GM19372 (cell line): ENCODE measurements at regions not wholly inside any gene's neighbourhood (a gene's known extent, or its start where the extent isn't known, plus 50 kb on each side); places are given as distances from the start of the nearest gene placed in this dataset.

Experiments
- ATAC-seq: cut with Tn5 transposase; IDR thresholded peaks from one replicate; pipeline ENCODE4 v1.9.1; 2021; ENCODE audit warnings: mild to moderate bottlenecking, low read depth, moderate library complexity; ENCODE audit not compliant: unreplicated experiment

DNA sequence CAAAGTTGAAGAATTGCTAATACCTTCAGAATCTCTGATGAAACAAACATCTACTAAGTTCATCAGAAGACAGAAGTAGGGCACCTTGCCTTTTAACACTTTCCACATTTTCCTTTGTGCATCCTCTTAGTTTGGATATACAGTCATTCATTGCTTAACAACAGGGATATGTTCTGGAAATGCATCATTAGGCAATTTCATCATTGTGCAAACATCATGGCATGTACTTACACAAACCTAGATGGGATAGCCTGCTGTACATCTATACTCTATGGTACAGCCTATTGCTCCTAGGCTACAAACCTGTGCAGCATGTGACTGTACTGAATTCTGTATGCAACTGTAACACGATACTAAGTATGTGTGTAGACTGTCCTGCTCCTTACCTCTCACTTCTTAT lies 169.8 kb downstream of the SUCLA2 start:
- no peak for ATAC-seq

DNA sequence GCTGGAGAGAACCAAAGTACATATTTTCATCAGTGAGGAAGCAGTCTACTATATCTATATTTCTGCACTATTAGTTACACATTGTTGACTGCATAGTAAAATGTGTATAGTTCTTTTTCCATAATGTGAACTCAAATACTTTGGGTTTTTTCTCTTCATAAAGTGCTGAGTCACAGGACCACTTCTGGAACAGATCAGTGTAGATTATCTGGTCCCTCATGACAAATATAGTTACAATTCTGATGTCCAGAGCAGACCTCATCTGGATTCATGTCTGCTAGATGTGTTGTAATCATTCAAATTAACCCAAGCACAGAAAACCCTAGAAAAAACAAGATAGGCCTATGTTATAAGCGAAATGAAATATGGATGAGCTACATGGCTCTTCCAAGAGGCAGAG lies 171.4 kb downstream of the SUCLA2 start:
- ATAC-seq: no peak

DNA sequence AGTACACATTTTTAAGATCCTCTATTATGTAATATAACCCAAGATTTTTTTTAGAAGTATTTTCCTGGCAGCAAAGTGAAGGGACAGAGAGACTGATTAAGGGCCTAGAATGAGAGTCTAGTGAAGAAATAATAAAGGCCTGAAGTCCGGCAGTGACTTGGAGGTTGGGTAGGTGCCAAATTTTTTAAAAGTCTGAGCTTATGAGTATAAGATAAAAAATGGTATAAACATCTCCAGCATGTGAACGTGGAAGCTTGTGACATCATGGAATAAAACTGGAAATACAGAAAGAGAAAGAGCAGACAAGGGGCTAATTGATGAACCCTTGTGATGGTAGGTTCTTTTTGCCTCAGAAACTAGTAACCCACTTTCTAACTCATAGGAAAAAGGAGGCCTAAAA lies 174.6 kb downstream of the SUCLA2 start:
- ATAC-seq: no peak

DNA sequence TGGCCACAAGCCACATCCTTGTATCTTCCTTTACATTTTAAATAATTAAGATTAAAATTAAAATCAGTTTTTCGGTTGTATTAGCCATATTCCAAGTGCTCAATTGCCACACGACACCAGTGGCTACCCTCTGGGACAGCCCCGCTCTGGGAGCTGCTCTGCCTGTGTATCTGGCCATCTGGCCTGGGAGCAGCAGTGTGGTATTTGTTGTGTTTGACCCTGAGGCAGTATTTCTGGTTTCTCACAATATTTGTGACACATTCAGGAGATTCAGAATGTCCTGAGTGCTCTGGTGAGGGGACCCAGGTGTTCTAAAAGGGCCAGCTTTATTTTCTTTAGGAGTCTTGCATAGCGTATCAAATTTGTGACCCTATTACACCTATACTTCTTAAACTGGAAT lies 179.0 kb downstream of the SUCLA2 start:
- ATAC-seq: no peak

DNA sequence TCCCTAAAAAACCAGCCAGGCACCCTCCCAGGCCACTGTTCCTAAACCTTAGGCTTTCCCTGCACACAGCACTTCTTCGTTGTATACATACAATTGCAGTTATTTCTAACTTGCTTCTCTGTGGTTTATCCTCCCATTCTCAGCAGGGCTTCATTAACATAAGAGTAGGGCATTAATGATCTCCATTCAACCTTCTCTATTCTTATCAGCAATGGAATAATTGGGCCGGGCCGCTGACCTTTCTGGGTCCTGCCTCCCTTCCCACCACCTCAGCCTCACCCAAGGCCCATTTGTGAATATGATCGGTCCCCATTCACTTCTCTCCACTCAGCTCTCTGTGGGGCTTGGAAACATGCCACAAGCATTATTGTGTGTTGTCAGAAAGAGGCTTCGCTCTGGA lies 184.2 kb downstream of the SUCLA2 start:
- no peak for ATAC-seq

DNA sequence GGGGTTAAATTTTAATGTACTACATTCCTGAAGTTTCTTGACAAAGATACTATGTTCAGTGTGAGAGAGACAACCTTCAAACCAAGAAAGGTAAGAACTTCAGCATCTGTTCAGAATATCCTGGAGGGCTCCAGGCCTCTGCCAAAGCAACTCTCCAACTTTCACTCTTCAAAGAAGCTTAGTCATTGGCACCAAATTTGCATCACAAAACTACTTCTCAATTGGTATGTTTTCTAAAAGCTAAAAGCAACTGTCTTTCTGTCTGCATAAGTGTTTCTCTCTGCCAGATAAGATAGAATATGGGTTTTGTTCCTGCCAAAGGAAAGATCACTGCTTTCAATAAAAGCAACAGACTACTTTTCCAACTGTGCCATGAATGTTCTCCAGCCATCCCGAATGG lies 187.4 kb downstream of the SUCLA2 start:
- ATAC-seq: no peak

DNA sequence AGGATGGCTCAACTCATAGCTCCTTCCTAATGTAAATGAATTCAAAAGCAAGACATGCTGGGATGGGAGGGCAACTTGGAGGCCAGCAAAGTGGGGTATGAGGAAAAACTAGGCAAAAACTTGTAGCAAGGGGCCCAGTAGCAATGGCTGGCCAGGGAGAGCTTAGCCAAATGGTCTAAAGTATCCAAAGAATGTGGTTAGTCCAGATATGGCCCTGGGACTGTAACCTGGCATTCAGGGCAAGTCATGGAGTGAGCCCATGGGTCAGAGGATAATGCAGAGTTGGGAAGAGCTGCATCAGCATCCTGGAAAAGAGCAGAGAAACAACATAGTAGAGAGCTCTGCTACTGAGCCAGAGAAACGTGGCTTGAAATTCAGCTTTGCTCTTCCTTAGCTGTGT lies 191.7 kb downstream of the SUCLA2 start:
- ATAC-seq: no peak

DNA sequence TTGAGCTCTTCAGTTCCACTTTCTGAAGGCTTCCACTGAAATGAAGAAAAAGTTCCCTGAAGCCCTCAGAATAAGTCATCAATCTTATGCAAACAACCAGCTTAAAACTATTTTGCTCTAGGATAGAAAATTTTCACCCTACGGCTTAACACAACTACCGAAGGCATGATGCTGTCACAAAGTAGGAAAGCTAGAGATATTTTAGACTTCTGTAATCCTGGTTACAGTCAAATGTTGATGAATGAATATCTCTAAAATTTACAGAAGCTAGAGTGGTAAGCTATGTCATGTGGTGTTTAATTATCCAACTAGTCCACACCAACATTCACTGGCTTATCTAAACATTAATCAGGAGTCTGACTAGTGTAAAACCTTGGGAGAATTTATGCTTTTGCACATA lies 197.9 kb downstream of the SUCLA2 start:
- no peak for ATAC-seq

DNA sequence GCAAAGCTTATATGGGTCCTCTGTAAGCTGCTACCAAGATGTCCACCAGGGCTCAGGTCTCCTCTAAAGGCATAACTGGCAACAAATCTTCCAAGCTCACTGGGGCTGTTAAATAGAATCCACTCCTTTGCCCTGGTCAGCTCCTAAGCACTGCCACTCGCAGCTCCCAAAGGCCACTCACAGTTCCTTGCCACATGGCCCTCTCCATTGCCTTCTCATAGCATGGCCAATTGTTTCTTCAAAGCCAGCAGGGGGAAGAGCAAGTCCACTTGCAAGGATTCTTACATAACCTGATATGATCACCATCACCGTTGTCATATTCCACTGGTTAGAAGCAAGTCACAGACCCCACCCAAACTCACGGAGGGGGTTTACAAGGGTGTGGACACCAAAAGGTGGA lies 199.5 kb downstream of the SUCLA2 start:
- ATAC-seq: no peak

DNA sequence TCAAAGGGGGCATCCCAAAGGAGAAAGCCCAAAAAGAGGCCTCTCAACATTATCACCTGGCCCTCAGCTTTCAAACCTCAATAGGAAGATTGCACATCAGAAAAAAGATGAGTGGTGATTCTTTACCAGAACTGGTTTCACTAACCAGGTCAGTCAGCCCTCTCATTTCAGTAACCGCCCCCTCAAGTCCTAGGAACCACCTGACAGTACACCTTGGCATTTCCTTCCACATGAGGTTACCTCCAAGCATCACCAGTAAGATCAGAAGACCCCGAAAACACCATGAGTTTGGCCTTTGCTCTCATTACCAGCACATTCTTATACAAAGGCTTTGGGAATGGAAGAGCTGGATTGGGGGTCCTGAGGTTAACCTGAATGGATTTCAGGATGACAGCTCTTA lies 200.5 kb downstream of the SUCLA2 start:
- ATAC-seq: no peak

DNA sequence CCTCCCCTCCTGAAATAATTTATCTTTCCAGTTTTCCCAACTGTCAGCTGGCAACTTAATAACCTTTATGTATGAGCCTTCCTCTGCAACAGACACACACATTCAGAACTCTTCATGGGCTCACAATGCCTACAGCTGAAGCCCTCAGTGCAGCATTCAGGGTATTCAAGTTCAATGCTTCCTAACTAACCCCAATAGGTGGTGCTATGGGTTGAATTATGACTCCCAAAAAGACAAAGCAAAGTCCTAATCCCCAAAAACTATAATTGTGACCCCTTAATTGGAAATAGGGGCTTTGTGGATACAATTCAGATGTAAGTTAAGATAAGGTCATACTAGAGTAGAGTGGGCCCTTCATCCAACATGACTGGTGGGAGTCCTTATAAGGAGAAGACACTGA lies 202.2 kb downstream of the SUCLA2 start:
- no peak for ATAC-seq

DNA sequence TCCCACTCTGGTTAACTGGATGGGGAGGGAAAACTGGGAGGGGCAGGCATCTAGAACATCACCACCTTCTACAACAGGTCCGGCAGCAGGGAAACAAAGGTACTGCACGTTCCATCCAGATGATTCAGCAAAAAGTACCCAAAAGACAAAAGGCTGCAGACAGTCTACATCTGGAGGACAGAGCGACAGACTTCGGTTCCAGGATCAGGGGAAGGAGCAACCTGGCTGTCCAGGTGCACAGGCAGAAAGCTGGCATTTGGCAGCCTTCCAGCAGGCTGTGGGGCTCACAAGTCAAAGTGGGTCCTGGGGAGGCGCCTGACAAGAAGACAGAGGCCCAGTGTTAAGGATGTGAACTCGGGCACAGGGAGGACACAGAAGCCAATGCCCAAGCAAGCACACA lies 202.9 kb downstream of the SUCLA2 start:
- no peak for ATAC-seq

DNA sequence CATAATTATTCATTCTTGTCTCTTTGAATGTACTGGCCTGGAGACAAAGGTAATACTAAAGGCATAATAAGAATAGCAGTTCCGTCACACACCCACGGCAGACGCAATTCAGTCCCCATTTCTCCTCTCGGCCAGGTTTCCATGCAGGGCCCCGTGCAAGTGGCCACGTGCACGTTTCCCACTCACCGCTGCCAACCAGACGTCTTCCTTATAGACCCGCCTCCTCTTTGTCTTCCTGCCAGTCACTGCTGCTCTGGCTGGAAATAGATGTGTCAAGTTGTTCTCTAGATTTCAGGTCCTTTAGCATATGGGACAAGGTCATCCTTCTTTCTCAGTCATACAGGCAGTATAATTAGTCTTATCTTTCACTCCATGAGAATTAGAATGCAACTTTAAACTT lies 204.3 kb downstream of the SUCLA2 start:
- ATAC-seq: no peak

DNA sequence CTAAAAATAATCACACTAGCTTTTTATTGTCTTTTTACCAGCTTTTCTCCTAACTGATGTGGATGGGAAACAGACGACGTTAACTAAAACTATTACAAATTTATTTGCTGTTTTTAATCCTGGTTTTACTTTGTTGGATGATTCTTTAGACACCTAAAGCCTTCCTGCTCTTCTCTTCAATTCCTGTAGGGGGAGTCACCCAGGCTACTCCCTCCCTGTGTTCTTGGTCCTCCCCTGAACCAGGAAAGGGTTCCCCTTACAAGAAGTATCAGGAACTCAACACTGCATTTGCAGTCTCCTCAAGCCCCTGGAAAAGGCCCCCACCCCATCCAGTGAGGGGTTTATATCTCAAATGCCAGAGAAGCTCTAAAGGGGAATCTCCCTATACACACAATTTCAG lies 206.1 kb downstream of the SUCLA2 start:
- no peak for ATAC-seq

DNA sequence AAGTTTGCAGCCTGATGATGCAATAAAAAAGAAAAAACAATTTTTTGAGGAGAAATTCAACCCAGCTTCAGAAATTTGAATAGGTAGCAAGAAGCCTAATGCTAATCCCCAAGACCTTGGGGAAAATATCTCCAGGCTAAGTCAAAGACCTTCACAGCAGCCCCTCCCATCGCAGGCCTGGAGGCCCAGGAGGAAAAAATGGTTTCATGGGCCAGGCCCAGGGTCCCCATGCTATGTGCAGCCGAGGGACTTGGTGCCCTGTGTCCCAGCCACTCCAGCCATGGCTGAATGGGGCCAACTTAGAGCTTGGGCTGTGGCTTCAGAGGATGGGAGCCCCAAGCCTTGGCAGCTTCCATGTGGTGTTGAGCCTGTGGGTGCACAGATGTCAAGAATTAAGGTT lies 210.3 kb downstream of the SUCLA2 start:
- ATAC-seq: no peak

DNA sequence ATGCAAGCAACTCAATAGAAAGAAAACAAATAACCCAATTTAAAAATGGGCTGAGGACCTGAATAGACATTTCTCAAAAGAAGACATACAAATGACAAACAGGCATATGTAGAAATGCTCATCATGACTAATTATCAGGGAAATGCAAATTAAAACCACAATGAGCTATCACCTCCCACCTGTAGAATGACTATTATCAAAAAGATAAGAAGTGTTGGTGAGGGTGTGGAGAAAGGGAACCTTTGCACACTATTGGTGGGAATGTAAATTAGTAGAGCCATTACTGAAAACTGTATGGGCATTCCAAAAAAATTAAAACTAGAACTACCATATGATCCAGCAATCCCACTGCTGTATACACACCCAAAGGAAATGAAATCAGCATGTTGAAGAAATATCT lies 212.2 kb downstream of the SUCLA2 start:
- no peak for ATAC-seq

DNA sequence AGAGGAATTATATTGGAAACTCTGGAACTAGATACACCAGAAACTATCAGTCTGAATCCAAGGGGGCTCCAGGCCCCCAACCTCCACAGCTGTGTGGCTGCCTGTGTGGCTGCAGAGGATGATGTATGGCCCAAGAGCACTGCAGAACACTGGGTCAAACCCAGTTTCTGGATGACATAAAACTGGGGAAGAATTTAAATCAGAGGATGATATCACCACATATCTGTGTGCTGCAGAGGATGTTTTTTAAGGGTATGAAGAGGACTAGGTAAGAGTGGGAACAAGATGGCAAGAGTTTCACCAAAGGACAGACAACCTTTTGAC lies 226.4 kb downstream of the SUCLA2 start:
- ATAC-seq: no peak

DNA sequence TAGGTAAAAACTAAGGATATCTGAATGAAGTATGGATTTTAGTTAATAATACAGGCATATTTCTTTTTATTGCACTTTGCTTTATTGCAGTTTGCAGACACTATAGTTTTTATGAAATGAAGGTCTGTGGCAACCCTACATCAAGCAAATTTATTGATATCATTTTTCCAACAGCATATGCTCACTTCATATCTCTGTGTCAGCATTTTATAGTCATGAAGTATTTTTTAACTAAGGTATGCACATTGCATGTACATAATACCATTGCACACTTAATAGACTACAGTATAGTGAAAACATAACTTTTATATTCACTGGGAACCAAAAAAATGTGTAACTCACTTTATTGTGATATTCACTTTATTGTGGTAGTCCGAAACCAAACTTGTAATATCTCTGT lies 236.3 kb downstream of the SUCLA2 start:
- no peak for ATAC-seq

DNA sequence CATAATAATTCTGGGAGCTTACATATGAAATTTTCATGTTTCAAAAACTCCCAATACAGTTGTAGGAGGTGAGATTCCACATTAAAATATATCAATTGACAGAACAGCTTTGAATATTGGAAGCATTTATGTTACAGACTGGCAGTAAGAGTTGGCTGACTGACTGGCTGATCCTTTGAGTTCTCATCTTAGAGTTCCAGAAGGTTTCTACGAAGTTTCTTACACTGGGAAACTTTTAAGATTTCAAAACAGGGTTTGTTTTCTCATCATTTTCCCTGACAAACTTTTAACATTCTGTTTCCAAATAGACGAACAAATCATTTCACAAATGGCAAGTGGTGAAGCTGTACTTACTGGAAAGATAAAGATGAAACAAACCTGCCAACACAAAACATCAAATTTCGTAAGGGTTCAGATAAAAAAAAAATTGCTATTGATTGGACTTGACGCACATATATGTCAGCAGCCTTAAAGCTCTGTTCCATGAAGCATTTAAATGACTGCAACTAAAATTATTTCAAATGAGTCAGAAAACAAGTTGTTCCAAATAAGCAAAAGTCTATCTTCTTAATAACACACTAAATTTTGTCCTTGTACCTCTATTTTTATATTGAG lies 243.5 kb downstream of the SUCLA2 start:
- ATAC-seq: no peak

DNA sequence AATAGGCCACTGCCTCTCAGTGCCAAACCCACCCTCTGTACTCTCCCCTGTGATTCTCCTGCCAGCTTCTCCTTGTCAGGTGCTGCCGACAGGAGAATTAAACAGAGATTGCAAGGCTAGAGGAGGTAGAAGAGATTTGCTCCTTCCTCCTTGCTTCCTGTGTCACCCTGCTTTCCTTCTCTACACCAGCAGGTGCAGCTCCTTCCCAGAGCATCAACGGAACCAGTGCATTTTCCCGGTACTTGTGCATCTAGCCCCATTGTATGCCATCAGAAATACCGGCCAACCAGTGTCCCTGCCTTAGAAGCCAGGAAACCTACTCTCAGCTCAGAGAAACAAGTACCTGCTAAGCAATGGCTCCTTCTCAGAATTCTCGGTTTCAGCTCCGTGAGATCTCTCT lies 253.2 kb downstream of the SUCLA2 start:
- no peak for ATAC-seq

DNA sequence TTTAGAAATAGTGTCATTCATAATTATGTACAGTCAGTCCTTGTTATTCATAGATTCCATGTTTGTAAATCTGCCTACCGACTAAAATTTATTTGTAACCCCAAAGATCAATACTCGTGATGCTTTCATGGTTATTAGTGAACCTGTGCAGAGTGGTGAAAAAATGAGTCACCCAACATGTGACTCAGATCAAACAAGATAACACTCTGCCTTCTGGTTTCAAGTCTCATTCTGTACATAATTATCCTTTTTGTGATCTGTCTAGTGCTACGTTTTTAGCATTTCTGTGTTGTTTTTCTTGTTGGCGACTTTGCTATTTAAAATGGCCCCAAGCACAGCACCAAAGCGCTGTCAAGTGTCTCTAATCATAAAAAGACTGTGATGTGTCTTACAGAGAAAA lies 274.7 kb downstream of the SUCLA2 start:
- ATAC-seq: no peak

DNA sequence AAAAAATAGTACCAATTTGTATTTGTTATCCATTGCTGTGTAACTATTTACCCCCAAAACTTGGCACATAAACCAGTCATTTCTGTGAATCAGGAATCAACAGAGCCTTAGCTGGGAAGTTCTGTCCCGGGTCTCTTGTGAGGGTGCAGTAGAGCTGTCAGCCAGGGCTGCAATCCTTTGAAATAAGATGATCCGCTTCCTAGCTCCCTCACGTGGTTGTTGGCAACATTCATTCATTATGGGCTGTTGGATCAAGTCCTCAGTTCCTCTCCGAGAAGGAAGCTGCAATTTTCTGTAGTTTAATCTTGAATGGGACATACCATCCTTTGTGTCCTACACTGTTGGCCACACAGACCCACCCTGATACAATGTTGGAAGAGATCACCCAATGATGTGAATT lies 277.2 kb downstream of the SUCLA2 start:
- ATAC-seq: no peak

DNA sequence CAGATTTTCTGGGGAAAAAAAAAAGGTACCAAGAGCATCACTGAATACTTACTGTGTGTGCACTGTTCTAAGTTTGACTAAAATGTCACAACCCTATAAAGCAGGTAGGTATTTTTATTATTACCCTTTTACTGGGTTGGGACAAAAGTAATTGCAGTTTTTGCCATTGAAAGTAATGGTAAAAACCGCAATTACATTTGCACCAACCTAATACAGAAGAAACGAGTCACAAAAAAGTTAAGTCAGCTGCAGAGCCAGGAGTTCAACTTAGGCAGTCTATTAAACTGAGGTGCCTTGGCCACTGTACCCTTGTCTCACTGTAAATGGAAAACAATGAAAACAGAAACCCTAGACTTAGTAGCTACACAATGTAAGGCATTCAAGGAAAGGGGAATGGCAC lies 281.9 kb downstream of the SUCLA2 start:
- no peak for ATAC-seq
